HG03025 (cell line): ENCODE measurements at regions not wholly inside any gene's neighbourhood (a gene's known extent, or its start where the extent isn't known, plus 50 kb on each side); places are given as distances from the start of the nearest gene placed in this dataset.

Experiments
- ATAC-seq: cut with Tn5 transposase; IDR thresholded peaks from one replicate; pipeline ENCODE4 v1.9.1; 2021; ENCODE audit warnings: mild to moderate bottlenecking, moderate library complexity; ENCODE audit not compliant: unreplicated experiment, low FRiP score

DNA sequence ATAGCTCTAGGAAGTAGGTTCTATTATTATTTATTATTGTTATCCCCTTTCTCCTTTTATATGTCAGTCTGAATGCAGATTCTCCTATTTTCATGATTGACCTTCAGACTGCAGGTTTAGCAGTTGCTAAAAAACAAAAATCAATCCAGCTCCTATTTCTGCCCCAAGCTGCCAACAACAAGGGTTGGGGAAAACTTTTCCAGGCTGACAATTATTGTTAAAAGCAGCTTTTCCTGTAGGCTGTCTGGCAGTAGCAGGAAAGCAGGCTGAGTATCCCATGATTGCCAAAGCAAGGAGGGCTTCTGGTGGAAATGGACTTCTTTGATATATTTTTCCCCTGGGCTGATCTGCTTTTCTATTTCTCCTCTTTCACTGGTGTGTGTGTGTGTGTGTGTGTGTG, 78.0 kb upstream of the CTLA4 start:
- no peak for ATAC-seq

DNA sequence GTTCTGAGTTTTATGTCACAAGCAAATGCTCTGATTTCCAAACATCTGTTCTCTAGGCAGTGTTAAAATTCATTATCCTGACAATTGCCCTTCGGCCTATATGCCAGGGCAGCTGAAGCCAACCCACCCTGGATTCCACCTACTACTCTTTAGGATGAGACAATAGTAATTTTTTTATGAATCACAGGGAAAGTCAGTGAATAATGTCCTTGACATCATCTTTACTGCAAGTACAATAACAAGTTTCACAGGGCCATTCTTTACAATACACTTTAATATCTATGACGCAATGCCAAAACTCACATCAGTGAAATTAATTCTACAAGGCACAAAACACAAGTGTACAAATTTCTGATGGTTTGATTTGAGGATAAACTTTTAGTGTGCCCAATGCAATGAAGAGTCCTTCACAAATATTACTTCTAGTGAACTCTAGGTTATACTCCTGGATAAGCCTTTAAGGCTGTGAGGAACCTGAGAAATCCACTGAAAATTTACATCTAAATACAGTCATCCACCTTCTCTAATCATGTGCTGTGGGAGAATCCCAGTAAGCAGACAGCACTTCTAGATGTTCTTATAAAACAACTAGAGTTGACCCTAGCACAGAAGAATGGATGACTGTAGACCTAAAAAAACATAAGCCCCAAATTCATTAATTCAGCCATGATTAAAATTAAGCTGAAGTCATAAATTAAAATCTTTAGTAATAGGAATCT, 77.3 kb upstream of the CTLA4 start:
- ATAC-seq, result no peak

DNA sequence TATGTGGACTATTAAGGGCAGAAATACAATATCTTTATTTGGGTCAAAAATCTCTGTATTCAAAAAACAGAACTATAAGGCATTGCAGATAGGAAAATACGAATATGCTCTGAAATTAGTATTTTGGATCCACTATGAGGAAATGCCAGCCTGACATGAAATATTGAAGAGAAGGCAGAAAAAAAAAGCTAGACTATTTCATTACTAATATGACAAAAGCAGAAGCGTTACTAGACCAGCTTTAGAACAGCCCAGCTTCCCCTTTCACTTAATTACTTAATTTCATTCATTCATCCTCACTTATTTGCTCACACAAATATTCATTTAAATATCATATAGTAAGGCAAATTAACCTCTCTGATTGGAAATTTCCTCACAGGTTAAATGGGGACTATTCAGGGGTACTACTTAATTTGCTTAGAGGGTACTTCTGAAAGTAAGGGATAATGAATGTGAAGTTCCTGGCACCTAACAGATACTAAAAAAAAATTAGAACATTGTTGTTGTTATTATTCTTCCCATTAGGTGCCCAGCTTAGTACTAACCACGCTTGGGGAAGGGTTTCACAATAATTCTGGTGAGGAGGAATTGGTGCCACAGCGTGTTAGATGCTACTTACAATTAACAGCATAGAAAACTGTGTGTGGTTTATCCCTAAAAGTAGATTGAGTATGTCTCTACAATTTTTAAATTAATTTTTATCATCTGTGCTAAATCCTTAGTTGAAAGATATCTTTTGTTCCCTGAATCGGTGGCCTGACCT, 71.1 kb upstream of the CTLA4 start:
- ATAC-seq, result no peak

DNA sequence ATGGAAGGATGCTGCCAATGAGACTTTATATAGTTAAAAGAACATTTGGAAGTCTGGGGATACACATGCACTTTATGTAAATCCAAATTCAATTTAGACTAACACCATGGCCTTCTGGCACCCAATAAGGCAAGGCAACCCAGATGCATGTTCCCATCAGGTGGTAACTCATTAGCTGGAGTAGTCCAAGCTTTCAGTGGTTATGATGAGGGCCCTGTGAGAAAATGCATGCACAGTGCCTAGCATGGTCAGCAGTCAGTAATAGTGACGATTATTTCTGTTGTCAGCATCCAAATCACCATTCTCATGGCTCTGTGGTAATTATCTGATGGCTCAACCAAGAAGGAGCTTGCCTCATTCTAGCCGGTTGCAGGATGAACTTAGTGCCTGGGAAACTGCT, 70.3 kb upstream of the CTLA4 start:
- ATAC-seq, result no peak

DNA sequence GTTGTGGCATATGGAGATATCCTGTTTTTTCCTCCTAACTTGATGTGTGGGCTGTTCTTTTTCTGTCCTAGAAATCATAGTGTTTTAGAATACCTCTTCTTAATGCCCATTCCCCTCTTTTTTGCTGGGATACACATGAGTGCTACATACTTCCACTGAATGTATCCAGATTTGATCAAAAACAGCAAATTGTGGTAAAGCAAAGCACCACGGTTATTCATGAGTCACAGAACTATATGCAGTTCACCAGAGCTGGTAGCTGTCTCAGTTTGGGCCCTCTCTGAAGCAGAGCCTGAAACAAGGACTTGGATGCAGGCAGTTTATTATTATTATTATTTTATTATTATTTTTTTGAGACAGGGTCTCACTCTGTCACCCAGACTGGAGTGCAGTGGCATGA, 69.9 kb upstream of the CTLA4 start:
- ATAC-seq, result no peak

DNA sequence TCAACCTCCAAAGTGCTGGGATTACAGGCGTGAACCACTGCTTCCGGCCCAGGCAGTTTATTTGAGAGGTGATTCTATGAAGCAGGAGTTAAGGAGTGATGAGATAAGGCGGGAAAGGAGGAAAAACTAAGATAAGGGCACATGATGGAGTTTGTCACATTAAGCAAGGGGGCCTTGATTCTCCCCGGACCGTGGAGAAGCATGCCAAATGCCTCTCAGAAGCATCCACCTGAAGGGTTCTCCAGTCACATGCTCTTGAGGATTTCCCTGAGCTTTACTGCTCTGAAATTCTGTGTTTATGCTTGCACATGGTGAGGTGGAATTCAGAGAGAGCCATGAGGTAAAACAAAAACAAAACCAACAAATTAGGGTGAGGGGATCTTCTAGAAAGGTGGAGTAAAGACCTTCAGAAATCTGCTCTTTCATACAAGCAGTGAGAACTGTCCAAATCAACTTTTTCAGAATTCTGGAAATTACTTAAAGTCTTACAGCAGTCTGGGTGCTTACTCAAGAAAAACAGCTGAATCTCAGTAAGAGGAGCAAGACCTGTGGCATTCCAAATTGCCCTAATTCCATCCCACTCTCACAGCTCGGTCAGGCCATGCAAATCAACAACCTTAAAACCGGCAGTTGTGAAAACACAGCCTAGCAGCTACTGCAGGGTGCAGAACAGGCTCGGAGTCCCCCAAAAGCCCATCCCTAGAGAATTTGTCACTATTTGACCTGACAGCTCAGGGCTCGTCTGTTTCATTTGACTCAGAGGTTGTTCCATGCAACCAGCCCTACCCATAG, 69.1 kb upstream of the CTLA4 start:
- ATAC-seq, result no peak

DNA sequence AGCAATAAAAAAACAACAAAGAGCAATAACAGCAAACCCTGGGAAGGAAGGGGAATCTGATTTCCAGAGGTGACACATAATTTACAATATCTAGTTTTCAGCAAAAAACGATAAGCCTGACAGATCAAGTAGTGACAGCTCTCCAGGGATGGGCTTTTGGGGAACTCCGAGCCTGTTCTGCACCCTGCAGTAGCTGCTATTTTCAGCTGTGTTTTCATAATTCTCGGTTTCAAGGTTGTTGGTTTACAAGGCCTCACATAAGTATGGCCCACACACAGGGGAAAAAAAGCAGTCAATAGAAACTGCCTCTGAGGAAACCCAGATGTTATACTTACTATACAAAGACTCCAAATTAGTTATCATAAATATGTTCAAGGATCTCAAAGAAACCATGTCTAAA, 67.7 kb upstream of the CTLA4 start:
- ATAC-seq, result peak; percentile 93

DNA sequence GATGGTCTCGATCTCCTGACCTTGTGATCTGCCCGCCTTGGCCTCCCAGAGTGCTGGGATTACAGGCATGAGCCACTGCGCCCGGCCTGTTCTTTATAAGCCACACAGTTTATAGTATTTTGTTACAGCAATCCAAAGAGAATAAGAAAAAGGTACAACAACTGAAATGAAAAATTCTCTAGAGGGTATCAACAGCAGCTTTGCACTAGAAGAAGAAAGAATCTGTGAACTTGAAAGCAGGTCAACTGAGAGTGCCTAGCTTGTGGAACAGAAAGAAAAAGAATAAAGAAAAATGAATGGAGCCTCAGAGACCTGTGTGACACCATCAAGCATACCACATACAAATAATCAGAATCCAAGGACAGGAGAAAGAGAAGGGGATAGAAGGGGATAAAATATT, 66.8 kb upstream of the CTLA4 start:
- no peak for ATAC-seq

DNA sequence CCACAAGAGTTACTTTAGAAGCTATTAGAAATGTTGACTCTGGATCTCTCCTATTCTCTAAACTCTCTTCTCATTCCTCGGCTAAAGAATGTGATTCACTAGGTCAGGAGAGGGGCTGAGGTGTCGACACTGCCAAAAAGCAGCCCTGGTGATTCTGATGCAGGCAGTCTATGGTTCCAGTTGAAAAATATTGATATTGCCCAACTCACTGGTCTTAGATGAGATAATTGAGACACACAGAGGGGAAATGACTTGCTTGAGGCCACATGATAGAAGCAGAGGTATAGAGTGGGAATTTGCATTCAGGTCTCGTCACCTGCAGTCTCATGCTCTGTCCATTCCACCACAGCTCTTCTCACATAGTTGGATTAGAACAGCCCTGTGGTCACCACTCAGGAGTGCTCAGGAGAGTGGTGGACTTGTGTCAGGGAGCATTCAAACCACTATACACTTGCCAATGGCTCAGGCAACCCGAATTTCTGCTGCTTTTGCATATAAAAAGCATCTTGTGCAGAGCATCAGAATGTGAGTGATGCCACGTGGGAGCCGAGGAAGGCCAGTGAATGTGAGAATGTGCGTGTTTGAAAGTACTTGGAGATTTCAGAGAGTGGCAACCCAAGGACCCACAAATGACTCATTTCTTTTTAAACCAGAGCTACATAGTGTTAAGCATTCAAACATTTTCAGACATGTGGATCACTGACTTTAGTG, 65.1 kb upstream of the CTLA4 start:
- no peak for ATAC-seq

DNA sequence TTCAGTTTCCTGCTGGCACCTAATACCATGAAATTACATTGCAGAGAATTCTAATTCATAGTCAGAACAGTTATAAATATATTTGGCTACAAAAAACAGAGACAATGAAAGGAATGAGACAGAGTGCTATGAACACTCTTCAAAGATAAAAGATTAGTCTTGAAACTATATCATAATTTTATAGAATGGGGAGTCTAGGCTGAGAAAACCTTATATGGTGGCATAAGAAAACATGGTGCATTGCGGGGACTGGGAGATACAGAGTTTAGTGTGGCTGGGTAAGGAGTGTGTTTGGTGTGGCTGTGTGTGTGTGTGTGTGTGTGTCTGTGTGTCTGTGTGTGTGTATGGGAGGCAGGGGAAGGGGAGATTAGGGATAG, 64.5 kb upstream of the CTLA4 start:
- no peak for ATAC-seq

DNA sequence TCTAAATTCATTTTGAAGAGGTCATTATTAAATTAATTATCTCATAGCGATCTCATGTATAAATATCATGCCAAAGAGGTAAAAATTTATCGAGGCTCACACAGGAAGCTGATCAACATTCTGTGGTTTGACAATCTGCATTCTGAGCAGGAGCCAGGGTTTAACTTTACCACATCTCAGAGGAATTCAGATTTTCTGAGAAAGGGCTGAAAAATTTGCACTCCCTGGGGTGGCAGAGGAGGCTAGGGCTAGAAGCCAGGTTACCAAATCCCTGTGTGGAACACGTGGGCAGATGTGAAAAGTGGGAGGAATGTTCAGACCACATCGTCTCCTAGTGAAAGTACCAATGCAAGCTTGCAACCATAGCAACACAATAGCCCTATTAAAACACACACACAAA, 63.5 kb upstream of the CTLA4 start:
- no peak for ATAC-seq

DNA sequence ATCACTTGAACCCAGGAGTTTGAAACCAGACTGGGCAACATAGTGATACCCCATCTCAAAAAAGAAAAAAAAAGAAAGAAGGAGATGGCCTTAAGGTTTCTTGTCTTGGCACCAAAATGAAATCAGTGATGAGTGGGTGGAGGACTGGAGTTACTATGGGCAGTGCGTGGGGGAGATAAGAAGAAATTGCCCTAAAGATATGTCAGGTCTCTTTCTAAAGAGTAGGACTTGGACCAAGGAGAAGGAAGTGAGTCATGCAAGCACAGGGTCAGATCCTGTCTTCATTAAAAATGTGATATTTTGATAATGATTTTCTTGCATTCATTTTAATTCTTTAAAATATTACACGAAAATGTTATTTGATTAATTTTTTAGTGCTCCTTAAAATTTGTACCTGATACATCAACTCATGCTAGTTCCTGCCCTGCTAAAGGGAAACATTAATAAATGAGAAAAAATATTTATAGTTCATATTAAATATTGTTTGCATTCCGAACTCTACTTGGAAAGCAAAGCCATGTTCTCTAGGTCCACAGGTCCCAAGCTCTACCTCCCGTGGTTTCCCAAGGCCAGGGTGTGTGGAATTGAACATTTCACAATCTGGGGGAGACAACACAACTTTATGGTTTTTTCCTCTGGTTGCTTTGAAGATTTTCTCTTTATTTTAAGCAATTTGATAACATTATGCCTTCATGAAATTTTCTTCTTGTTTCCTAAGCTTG, 62.6 kb upstream of the CTLA4 start:
- no peak for ATAC-seq

DNA sequence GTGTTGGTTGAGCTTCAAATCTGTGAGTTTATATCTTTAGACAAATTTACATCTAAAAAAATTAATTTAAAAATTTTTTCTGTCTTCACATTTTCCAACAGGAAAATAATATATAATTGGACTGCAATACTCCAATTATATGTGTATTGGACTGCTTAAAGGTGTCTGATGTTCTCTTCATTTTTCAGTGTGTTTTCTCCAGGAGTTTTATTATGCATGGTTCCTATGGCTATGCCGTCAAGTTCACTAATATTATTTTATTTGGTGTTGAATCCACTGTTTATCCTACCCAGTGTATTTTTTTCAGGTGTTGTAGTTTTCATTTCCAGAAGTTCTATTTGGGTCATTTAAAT, 62.1 kb upstream of the CTLA4 start:
- no peak for ATAC-seq

DNA sequence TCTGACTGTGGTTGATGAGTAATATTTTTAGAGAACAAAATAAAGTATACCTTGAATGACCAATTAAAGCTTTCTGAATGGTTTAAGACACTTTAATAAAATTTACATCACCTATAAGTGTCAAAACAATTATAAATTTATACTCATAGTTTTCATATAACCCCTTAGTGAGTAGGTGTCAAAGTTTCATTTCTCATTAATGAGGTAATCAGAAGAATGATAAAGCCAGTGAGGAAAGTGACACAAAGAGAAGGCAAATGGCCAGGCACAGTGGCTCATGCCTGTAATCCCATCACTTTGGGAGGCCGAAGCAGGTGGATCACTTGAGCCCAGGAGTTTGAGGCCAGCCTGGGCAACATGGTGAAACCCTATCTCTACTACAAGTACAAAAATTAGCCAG, 60.8 kb upstream of the CTLA4 start:
- ATAC-seq, result no peak

DNA sequence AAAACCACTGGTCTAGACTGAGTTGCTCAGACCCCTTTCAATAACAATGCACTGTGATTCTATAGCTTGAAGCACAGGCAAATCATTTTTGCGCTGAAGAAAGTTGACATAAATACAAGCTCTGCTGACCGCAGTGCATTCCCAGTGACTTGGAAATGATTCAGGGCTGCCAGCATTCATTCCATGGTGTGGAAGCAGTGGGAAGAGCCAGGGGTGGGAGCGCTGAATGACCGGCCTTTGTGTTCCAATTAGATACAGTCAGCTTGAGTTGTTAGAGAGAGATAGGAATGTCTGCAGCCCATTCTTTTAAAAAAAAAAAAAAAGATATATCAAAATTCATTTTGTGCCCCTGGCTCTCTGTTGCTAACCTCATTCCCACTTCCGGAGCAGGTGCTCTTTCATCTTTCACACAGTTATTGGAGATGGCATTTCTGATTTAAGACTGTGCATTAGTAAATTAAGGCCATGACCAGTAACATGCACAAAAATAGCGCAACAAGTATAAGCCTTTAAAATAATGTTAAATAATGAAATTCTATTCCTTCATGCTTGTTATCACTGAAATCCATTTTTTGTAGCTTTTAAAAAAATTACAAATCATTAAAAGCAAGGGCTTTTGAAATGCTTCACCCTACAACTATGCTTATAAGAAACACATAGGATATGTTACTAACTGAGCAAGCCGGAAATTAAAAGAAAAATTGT, 59.4 kb upstream of the CTLA4 start:
- ATAC-seq, result no peak

DNA sequence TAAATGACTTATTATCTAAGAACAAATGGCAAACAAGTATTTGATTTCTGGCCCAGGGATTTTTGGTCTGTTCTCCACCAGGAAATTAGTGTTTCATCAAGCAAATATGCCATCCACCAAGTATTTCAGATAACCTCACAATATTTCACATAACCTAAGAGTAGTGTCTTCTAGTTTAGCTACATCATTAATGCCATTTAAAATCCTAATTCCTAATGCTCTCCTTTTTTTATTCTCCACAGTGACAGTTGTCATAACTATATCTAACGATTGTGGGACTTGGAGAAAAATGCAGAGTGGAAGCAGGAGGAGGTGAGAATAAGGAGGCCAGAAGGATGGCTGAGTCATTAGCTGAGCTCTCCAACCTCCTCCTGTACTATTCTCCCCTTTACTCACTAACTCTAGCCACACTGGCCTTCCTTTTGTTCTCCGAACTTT, 58.5 kb upstream of the CTLA4 start:
- ATAC-seq, result no peak

DNA sequence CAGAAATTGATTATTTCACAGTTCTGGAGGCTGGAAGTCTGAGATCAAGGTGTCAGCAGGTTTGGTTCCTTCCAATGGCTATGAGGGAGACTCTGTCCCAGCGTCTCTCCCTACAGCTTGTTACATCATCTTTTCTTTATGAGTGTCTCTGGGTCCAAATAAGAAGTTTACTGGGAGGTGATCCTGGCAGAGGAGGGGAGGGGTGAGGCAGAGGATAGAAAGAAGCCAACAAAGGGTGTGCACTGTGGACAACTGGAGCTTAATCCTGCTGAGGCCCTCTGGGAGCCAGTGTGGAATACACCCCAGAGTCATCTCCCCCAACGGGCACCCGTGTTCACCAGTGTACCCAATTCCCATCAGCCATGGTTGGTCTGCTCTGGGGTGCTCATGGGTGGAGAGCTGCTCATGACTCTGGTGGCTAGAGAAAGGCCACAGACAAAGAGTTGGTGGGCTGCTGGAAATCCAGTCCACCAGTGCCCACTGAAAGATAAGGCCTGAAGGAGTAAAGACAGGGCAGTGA, 57.5 kb upstream of the CTLA4 start:
- no peak for ATAC-seq

DNA sequence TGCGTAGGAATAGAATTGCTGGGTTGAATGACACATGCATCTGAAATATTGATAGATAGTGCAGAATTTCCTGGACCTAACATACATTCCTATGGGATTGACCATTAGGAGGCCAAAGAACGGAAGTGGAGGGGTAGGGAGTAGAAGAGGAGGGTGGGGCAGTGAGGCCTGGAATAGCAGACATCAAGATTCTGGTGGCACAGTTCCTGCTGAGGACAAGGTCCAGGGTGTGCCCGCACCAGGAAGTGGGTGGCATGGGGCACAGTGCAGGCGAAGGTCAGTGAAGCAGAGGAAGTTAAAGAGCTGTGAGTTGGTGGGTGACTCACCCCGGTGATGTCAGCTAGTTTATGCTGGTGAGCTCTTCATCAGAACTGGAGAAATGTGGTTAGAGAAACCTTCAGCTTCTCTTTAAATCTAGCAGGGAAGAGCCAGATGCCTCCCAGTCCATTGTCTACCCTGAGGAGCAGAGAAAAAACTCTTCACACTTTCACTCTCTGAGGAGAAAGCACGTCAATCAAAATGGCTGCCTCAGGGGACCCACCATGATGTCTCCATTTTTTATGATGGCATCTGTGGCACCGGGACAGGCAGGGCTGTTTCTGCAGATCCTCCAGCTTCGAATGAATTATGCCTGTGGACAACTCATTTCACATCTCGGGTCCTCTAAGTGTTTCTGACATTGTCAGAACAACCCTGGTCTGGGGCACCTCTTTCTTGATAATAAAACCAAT, 55.9 kb upstream of the CTLA4 start:
- ATAC-seq, result no peak
